PC-3 (cell line): ENCODE measurements at regions not wholly inside any gene's neighbourhood (a gene's known extent, or its start where the extent isn't known, plus 50 kb on each side); places are given as distances from the start of the nearest gene placed in this dataset.

Experiments used
- ATAC-seq: fragments of 200-7000 bp; cut with Tn5 transposase; 2 replicates; pipeline ENCODE4 v1.9.1; 2020; ENCODE audit warnings: mild to moderate bottlenecking, moderate library complexity
- BruUV-seq: library from RNA; stranded (reverse); fragments of 400-500 nt; replicated peaks from 2 replicates; lab custom pipeline; 2021; lab: Mats Ljungman, UMichigan
- CTCF ChIA-PET: fragments of 300-600 bp; sonication (Branson Sonifier 250); formaldehyde crosslinking; loops from one replicate; lab custom pipeline; 2022; ENCODE audit warnings: antibody characterized with exemption; lab: Charles Lee
- POLR2A ChIA-PET: fragments of 300-600 bp; sonication (Branson Sonifier 250); formaldehyde crosslinking; loops from one replicate; lab custom pipeline; 2022; ENCODE audit warnings: antibody characterized with exemption; ENCODE audit not compliant: unreplicated experiment; lab: Charles Lee
- DNase-seq: peaks from one replicate; pipeline ENCODE4 v3.0.0-alpha.2; 2015
- H2AFZ ChIP-seq: fragments of 300-600 bp; sonication (generic); 2 replicates; pipeline ENCODE4 v1.6.0; 2016; ENCODE audit warnings: antibody characterized with exemption, low read length
- H3F3A ChIP-seq: fragments of 300-600 bp; sonication (generic); one replicate; pipeline ENCODE4 v1.6.0; 2017; ENCODE audit warnings: antibody characterized with exemption, low read length, control low read depth, mild to moderate bottlenecking; ENCODE audit not compliant: unreplicated experiment
- H3K27ac ChIP-seq: fragments of 300-600 bp; sonication (generic); 2 replicates; pipeline ENCODE4 v1.5.1; 2016; ENCODE audit warnings: mild to moderate bottlenecking, low read length
- H3K27me3 ChIP-seq: fragments of 300-600 bp; sonication (generic); 2 replicates; pipeline ENCODE4 v1.6.1; 2016; ENCODE audit warnings: low read length, mixed read lengths
- H3K36me3 ChIP-seq: fragments of 300-600 bp; sonication (generic); 2 replicates; pipeline ENCODE4 v1.6.1; 2016; ENCODE audit warnings: low read depth, mixed run types, low read length, mixed read lengths
- H3K4me1 ChIP-seq: fragments of 300-600 bp; sonication (generic); 2 replicates; pipeline ENCODE4 v1.5.1; 2016; ENCODE audit warnings: low read length; ENCODE audit not compliant: insufficient read depth
- H3K4me2 ChIP-seq: fragments of 300-600 bp; sonication (generic); 2 replicates; pipeline ENCODE4 v1.6.0; 2016; ENCODE audit warnings: low read length
- H3K4me3 ChIP-seq: fragments of 300-600 bp; sonication (generic); 2 replicates; pipeline ENCODE4 v1.5.1; 2016; ENCODE audit warnings: mild to moderate bottlenecking, low read length, mixed read lengths
- H3K79me2 ChIP-seq: fragments of 300-600 bp; sonication (generic); 2 replicates; pipeline ENCODE4 v1.6.1; 2017; ENCODE audit warnings: low read length, mixed read lengths
- H3K9ac ChIP-seq: fragments of 300-600 bp; sonication (generic); 2 replicates; pipeline ENCODE4 v1.6.0; 2016; ENCODE audit warnings: mild to moderate bottlenecking, low read length
- H3K9me2 ChIP-seq: fragments of 300-600 bp; sonication (generic); replicated peaks from 2 replicates; pipeline ENCODE4 v1.6.1; 2016; ENCODE audit warnings: mixed run types, low read length, mixed read lengths
- H3K9me3 ChIP-seq: fragments of 300-600 bp; sonication (generic); 2 replicates; pipeline ENCODE4 v1.6.1; 2016; ENCODE audit warnings: low read length, mixed read lengths
- H4K20me1 ChIP-seq: fragments of 300-600 bp; sonication (generic); 2 replicates; pipeline ENCODE4 v1.6.1; 2016; ENCODE audit warnings: low read length, mixed read lengths
- CTCF ChIP-seq: fragments of 300-600 bp; sonication (generic); conservative IDR thresholded peaks from 2 replicates; pipeline ENCODE4 v1.5.1; 2017; ENCODE audit warnings: antibody characterized with exemption, low read depth, mild to moderate bottlenecking, low read length
- EZH2 ChIP-seq: fragments of 300-600 bp; sonication (generic); IDR thresholded peaks from one replicate; pipeline ENCODE4 v1.6.1; 2017; ENCODE audit warnings: antibody characterized with exemption, mild to moderate bottlenecking, low read length; ENCODE audit not compliant: unreplicated experiment
- EZH2phosphoT487 ChIP-seq: fragments of 300-600 bp; sonication (generic); IDR thresholded peaks from 2 replicates; pipeline ENCODE4 v1.6.1; 2018; ENCODE audit warnings: mild to moderate bottlenecking, antibody characterized with exemption, low read length, borderline replicate concordance
- intact Hi-C: fragments of 100-400 bp; cut with micrococcal nuclease; formaldehyde crosslinking; loops from 2 replicates; pipeline ENCODE4 v1.9.0; 2023

DNA sequence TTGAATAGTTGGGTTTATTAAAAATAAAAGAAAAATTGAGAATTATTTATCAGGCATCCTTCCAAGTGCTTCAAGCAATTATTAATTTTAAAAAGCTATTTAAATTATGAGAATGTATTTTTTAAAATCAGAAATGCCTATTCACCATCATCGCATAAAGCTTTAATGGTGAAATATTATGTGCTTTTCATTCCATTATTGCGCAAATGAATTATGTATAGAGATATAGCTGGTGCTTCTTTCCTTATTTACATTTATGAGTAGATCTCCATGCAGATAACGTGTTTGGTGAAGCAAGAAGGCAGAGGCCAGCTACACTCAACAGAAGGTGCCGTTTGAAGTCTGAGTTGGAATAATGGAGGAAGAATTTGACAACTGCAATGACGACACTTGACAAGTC lies 549.1 kb upstream of the DPP6 start:
- ATAC-seq (no peak), DNase-seq (no peak)
- ChIA-PET CTCF (no interaction called here), POLR2A (no interaction called here)
- BruUV-seq = no TSS peak
- Histone ChIP-seq H4K20me1 (no peaks in the 10 kb centered on the region), H3K4me1 (no peaks in the 10 kb centered on the region), H3K9ac (no peak overlapping the region), H2AFZ (no peak overlapping the region), H3K27me3 (no peaks in the 10 kb centered on the region), H3K36me3 (no peaks in the 10 kb centered on the region), H3K27ac (no peak overlapping the region), H3K4me2 (no peak overlapping the region), H3K79me2 (no peaks in the 10 kb centered on the region), H3K9me3 (no peaks in the 10 kb centered on the region; the same call in 1 of the 2 replicates), H3K4me3 (no peak overlapping the region), H3K9me2 (no peaks in the 10 kb centered on the region), H3F3A (no peaks in the 10 kb centered on the region)
- intact Hi-C loops = no loop called here
- TF ChIP-seq CTCF (no peak), EZH2phosphoT487 (no peak)

- no peak overlapping the region for H3K4me2 ChIP-seq
- no peak overlapping the region for H3K27ac ChIP-seq
- H3K27me3 ChIP-seq = no peaks in the 10 kb centered on the region
- ChIA-PET CTCF (no interaction called here), POLR2A (no interaction called here)
- intact Hi-C loops = no loop called here
- H3K36me3 ChIP-seq = no peaks in the 10 kb centered on the region
- TF ChIP-seq EZH2 (no peak), EZH2phosphoT487 (no peak), CTCF (no peak)
- H3F3A ChIP-seq = no peaks in the 10 kb centered on the region
- ATAC-seq (no peak), DNase-seq (no peak)
- no peaks in the 10 kb centered on the region for H3K4me1 ChIP-seq
- no peaks in the 10 kb centered on the region for H3K79me2 ChIP-seq
- no peak overlapping the region for H3K4me3 ChIP-seq
- no peak overlapping the region for H2AFZ ChIP-seq
- H3K9me2 ChIP-seq = no peaks in the 10 kb centered on the region
- no peaks in the 10 kb centered on the region; the same call in 1 of the 2 replicates for H3K9me3 ChIP-seq
- no TSS peak for BruUV-seq
- H4K20me1 ChIP-seq = no peaks in the 10 kb centered on the region
- no peak overlapping the region for H3K9ac ChIP-seq
Measured at GRCh38 chr7:153504288-153505075, 547.7 kb upstream of the DPP6 start.

DNA sequence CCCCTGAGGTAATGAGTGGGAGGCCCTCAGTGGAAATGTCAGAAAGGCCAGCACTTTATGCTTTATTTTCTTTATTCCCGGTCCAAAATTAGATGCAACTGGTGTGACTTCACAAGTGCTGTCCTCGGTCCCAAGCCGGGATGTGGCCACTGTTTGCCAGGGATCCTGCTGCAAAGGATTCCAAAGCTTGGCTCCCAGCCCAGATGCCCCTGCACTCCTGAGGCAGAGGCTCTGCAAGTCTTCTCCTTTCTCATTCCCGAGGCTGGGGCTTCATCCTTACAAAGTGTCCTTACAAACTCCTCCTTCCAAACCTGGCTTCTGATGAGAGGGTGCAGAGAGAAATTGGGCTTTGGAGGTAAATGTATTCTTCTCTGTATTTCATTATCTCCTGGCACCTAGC lies 544.3 kb upstream of the DPP6 start:
- H4K20me1 ChIP-seq = no peaks in the 10 kb centered on the region
- no peaks in the 10 kb centered on the region for H3K27me3 ChIP-seq
- no peak overlapping the region for H3K4me3 ChIP-seq
- CTCF ChIA-PET = no interaction called here
- no peak overlapping the region for H3K9ac ChIP-seq
- no peaks in the 10 kb centered on the region; the same call in 1 of the 2 replicates for H3K9me3 ChIP-seq
- no peak for DNase-seq
- intact Hi-C loops = no loop called here
- H3K4me2 ChIP-seq = no peak overlapping the region
- no TSS peak for BruUV-seq
- H3K79me2 ChIP-seq = no peaks in the 10 kb centered on the region
- H2AFZ ChIP-seq = no peak overlapping the region
- H3K9me2 ChIP-seq = no peaks in the 10 kb centered on the region
- H3F3A ChIP-seq = no peaks in the 10 kb centered on the region
- TF ChIP-seq EZH2 = no peak
- no peak for TF ChIP-seq CTCF
- TF ChIP-seq EZH2phosphoT487 = no peak
- no peak overlapping the region for H3K27ac ChIP-seq
- POLR2A ChIA-PET = no interaction called here
- H3K36me3 ChIP-seq = no peaks in the 10 kb centered on the region
- H3K4me1 ChIP-seq = no peaks in the 10 kb centered on the region
- ATAC-seq = no peak
